Daoy (cell line): ENCODE measurements at regions not wholly inside any gene's neighbourhood (a gene's known extent, or its start where the extent isn't known, plus 50 kb on each side); places are given as distances from the start of the nearest gene placed in this dataset.

Source experiments
- DNase-seq: peaks from one replicate; pipeline ENCODE4 v3.0.0-alpha.2; 2015; ENCODE audit warnings: low read depth

DNA sequence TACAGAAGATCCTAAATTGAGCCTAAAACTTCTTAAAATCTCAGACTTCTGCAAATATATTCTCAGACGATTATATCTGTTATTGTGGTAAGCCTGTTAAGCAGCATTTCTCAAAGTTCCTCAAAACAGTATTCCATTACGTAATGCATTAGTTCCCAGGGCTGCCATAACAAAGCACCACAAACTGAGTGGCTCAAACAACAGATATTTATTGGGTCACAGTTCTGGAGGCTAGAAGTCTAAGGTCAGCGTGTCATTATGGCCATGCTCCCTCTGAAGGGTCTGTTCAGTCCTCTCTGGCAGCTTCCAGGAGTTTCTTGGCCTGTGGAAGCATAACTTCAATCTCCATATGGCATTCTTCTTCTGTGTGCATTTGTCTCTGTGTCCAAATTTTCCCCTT lies 103.5 kb upstream of the ST6GALNAC5 start:
- no peak for DNase-seq

DNA sequence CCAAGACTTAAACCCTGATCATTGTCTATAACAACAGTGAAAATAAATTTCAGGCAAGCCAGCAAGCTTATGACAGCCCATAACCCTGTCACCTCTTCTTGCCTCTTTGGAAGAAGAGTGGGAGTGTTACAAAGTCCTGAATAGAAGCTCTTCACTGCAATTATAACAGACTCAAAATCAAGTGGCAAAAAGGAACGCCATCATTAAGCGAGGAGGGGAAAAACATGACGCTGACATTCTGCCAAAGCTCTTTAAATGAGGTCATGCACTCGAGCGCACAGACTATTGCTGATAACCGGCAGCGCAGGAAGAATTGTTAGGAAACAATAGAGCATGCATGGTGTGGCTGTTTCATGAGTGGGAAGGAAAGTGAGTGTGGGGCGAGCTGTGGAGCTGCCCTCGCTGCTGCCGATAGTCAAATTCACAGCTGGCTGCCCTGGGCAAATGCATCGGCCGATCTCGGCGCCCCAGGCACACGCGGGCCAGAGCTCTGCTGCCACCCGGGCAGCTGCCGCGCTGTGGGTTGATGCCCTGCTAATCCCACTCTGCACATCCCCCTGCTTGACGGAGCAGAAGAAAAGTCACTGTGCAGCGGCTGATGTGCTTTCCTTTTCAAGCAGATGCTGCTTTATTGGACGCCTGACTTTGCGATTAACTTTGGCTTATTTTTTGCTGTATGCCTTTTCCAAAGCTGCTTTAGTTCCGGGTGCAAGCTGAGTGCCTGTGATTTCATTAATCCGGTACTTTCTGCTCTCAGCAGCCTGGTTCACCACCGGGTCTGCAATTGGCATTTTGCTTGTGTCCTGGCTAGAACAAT lies 102.4 kb upstream of the ST6GALNAC5 start:
- peak; percentile 27 for DNase-seq

DNA sequence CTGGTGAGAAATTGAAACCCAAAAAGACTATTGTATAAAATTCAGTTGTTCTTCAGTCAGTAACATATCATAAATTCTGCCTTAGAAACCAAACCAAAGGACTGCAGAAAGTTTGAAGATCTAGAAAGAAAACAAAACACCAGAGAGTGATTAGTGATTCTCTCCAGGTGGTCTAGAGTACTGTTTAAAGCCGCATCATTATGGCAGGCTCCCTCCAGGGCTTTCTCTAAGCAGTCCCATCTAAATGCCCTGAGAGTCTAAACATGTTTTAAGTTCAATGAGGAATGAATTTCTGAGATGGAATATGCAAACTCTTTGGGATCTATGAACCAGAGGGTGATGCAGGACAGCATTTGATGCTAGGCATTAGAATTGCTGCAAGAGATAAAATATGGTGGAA lies 100.9 kb upstream of the ST6GALNAC5 start:
- no peak for DNase-seq

DNA sequence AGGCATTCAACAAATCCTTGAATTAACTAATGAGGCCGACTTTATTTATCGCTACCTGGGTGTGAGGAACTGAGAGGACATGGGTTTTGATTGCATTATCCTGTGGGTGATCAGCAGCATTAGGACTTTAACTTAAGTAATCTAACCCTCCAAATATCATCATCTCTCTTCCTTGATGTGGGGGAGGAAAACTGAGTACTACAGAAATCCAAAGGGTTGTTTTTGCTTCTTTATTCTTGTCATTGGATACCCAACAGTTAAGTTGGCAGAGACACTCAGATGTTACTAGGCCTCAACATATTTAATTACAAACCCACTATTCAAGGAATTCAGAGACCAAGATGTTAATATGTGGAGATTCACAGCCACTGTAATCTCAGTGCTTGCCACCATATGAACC lies 97.4 kb upstream of the ST6GALNAC5 start:
- no peak for DNase-seq

DNA sequence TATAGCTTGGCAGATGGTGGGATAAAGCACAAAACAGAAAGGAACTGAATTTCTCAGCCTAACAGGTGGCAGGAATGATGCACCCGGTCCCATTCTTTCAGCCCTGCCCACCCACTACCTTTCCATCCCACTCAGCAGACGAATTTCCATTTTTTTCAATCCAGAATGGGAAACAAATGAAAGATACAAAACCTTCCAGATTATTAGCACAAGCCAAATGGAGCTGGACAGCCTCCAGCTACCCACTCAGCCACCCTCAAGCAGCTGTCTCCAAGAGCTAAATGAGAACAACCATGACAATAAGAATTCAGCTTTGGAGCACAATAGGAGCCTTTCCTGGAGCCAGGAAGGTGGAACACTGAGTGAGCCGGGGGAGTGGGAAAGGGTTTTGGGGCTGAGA lies 96.3 kb upstream of the ST6GALNAC5 start:
- no peak for DNase-seq

DNA sequence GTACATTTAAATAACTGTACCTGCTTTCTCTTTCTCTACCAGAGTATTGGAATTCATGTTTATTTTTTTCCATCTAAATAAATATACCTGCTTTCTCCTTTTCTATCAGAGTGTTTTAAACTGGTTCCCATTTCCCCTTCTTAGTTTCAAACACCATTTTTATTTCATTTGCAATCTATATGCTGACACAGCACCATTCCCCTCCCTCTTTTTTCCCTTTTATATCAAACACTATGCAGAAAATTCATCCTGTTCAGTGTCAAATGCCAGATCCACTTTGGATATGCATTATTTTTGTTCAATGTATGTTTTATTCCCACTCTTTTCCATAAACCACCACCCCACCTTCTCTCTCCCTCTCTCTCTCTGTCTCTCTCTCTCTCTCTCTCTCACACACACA lies 85.8 kb upstream of the ST6GALNAC5 start:
- no peak for DNase-seq

DNA sequence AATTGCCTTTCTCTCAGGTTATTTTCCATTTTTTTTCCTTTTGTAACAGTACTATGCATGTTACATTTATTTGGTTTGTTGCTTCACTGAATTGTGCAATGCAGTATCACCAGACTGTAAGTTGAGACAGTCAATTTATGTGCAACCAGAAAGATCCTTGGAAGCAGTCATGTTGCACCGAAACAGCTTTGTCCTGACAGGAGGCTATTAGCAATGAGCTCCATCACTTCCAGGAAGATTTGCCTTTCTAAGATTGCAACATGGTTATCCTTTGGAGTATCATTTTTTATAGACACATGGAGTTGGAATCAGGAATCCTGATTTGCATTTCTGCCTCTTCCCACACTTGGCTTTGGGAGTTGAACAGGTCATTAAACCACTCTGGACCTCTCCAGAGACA lies 84.5 kb upstream of the ST6GALNAC5 start:
- no peak for DNase-seq

DNA sequence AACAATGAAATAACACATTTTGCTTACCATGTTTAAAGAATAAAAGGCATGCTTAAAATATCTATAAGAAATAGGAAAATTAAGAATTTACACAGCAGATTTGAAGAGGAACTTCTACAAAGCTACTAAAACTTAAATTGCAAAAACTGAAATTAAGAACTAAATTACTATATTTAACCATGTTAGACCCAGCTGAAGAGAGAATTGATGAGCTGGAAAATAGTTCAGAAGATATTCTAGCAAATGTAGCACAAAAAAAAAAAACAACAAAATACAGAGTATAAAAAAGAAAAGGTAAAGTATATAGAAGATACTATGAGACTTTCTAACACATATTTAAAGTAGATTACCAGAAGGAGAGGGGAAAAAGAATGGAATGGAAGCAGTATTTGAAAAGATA lies 82.8 kb upstream of the ST6GALNAC5 start:
- DNase-seq = no peak

DNA sequence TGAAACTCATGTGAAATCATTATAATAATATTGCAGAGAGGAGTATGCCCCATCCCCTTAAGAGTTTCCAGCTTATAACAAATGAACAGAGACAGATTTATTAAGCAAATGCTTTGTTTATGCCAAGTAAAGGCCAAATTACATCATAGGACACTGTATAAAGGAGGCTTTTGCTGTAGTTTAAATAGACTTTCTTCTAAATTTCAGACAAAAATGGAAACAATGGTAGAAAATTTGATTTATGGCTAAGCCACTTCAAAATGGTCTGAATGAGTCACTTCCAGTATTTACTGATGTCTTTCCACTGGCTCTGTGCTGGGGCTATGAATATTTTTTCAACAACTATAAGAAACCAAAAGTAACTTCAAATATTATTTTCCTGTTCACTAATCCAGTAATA lies 81.1 kb upstream of the ST6GALNAC5 start:
- no peak for DNase-seq

DNA sequence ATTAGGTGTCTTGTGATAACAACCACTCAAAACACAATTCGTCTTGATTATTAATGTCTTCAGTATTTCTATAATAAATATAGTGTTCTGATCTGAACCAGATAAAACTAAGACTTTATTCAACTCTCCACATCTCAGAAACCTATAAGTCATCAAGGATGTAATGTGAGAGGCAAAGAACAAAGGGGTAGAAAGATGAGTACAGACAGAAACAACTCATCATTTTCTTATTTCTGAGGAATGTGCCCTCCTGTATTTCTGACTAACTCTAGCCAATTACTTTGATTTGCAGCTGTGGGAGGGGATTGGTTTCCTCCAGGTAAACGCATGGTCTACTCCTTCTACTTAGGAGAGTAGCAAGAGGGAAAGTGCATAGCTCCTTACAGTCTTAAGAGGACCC lies 73.7 kb upstream of the ST6GALNAC5 start:
- DNase-seq = no peak

DNA sequence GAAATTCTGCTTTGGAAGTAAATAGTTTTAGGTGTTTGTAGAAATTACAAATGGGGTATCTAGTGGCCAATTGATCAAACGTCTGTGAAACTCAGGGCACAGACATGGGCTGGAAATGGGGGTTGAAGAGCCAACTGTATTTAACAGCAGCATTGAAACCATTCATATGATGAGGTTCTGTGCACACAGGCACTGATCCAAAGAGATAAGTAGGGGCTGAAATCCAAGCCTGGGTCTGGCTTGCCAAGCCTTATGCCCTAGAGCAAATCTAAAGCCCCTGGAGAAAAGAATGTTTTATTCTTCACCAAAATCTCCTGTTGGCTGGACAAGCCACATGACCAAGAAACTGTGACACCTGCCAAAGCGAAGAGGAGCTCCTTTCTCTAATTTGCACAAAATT lies 67.6 kb upstream of the ST6GALNAC5 start:
- DNase-seq = no peak

DNA sequence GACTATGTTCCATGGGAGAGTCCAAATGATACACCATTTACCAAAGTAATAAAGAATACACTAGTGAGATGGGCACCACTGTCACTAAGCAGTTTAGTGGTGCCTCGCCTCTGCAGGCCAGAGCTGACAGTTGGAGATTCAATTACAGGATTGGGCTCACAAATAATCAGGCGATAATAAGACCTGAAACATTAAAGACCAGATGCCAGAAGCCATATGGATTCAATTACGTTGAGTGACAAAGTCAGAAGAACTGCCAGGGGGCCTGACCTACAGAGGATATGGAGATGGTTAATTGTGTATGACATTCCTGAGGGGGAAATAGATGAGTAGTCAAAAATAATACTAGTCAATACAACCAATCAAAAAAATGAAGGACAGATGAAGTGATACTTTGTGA lies 65.2 kb upstream of the ST6GALNAC5 start:
- no peak for DNase-seq

DNA sequence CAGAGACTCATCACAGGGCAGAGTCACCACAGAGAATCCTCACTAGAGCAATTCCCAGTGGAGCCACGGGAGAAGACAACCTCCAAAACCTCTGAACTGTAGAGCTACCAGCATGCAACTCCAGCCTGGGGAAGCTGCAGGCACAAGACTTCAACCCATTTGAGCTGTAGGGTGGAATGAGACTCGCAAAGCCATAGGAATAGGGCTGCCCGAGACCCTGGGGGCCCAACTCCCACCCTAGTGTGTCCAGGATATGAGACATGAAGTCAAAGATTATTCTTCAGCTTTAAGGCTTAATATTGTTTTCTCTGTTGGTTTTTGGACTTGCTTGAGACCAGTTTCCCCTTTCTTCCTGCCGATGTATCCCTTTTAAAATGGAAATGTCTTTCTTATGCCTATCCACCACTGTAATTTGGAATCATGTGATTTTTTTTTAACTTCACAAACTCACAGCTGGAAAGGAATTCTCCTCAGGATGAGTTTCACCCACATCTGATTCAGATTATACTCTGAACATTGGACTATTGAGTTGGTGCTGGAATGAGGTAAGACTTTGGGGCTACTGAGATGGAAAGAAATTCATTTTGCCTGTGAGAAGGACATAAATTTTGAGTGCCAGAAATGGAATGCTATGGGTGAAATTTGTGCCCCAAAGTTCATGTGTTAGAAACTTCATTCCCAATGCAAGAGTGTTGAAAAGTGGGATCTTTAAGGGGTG lies 59.6 kb upstream of the ST6GALNAC5 start:
- DNase-seq = no peak
